ENCODE measurements at regions not wholly inside any gene's neighbourhood (a gene's known extent, or its start where the extent isn't known, plus 50 kb on each side); places are given as distances from the start of the nearest gene placed in this dataset.

- no peak for TF ChIP-seq CTCF (IDR thresholded peaks at IDR 0.05; ENCODE audit: extremely low read depth in 1 of 2, insufficient read depth in 1 of 2, low read depth in 1 of 2, low read length in 2 of 2)
- no peak for TF ChIP-seq EZH2 (IDR thresholded peaks at IDR 0.05; ENCODE audit: borderline replicate concordance, low read depth, low read length, severe bottlenecking)
- TF ChIP-seq POLR2A (IDR thresholded peaks at IDR 0.05; ENCODE audit: low read depth, low read length), result no peak
- no peak for TF ChIP-seq POLR2AphosphoS5 (IDR thresholded peaks at IDR 0.05; ENCODE audit: insufficient read depth, low read depth, low read length)
- TF ChIP-seq MAX (IDR thresholded peaks at IDR 0.05; ENCODE audit: insufficient read depth, insufficient read length), result no peak
Observed at GRCh38 chr13:64925727-64926126, 2304.4 kb downstream of the PCDH9 start.

Data from endothelial cell of umbilical vein (primary cell).